Germinal center (tissue), 1 donor: ENCODE measurements at regions not wholly inside any gene's neighbourhood (a gene's known extent, or its start where the extent isn't known, plus 50 kb on each side); places are given as distances from the start of the nearest gene placed in this dataset.

ENCODE experiments used
- DNase-seq: peaks from one replicate; pipeline ENCODE4 v3.0.0; 2012; ENCODE audit warnings: mixed read lengths, low spot score

GRCh38 chr19:32105527-32106310 lies 239.7 kb upstream of the ZNF507 start:
- DNase-seq, result no peak

GRCh38 chr19:32122258-32122657 lies 223.2 kb upstream of the ZNF507 start:
- no peak for DNase-seq

- no peak for DNase-seq
Measured at GRCh38 chr19:32123355-32123940, 222.0 kb upstream of the ZNF507 start.

- no peak for DNase-seq
Measured at GRCh38 chr19:32124585-32124984, 220.8 kb upstream of the ZNF507 start.

GRCh38 chr19:32129141-32129540 lies 216.3 kb upstream of the ZNF507 start:
- DNase-seq, result no peak

- DNase-seq, result no peak
Measured at GRCh38 chr19:32130332-32130731, 215.1 kb upstream of the ZNF507 start.

GRCh38 chr19:32131005-32131404 lies 214.4 kb upstream of the ZNF507 start:
- no peak for DNase-seq

- DNase-seq, result no peak
Measured at GRCh38 chr19:32138416-32138815, 207.0 kb upstream of the ZNF507 start.

- DNase-seq, result no peak
Measured at GRCh38 chr19:32141840-32142511, 203.4 kb upstream of the ZNF507 start.

- DNase-seq, result no peak
Measured at GRCh38 chr19:32146664-32147063, 198.7 kb upstream of the ZNF507 start.

- no peak for DNase-seq
Measured at GRCh38 chr19:32150605-32151004, 194.8 kb upstream of the ZNF507 start.

GRCh38 chr19:32154418-32154817 lies 191.0 kb upstream of the ZNF507 start:
- DNase-seq, result no peak

- no peak for DNase-seq
Measured at GRCh38 chr19:32164384-32164992, 180.9 kb upstream of the ZNF507 start.

GRCh38 chr19:32165141-32165540 lies 180.3 kb upstream of the ZNF507 start:
- no peak for DNase-seq

- DNase-seq, result no peak
Measured at GRCh38 chr19:32165750-32166149, 179.7 kb upstream of the ZNF507 start.

- DNase-seq, result no peak
Measured at GRCh38 chr19:32166238-32166637, 179.2 kb upstream of the ZNF507 start.

- no peak for DNase-seq
Measured at GRCh38 chr19:32168111-32168510, 177.3 kb upstream of the ZNF507 start.

GRCh38 chr19:32168606-32169005 lies 176.8 kb upstream of the ZNF507 start:
- no peak for DNase-seq

GRCh38 chr19:32171719-32172151 lies 173.7 kb upstream of the ZNF507 start:
- DNase-seq, result no peak

- no peak for DNase-seq
Measured at GRCh38 chr19:32172566-32173160, 172.7 kb upstream of the ZNF507 start.

GRCh38 chr19:32173836-32174235 lies 171.6 kb upstream of the ZNF507 start:
- DNase-seq, result no peak

GRCh38 chr19:32174386-32175113 lies 170.9 kb upstream of the ZNF507 start:
- DNase-seq, result no peak
